ENCODE measurements at regions not wholly inside any gene's neighbourhood (a gene's known extent, or its start where the extent isn't known, plus 50 kb on each side); places are given as distances from the start of the nearest gene placed in this dataset.

- TF ChIP-seq, protein P1, sequence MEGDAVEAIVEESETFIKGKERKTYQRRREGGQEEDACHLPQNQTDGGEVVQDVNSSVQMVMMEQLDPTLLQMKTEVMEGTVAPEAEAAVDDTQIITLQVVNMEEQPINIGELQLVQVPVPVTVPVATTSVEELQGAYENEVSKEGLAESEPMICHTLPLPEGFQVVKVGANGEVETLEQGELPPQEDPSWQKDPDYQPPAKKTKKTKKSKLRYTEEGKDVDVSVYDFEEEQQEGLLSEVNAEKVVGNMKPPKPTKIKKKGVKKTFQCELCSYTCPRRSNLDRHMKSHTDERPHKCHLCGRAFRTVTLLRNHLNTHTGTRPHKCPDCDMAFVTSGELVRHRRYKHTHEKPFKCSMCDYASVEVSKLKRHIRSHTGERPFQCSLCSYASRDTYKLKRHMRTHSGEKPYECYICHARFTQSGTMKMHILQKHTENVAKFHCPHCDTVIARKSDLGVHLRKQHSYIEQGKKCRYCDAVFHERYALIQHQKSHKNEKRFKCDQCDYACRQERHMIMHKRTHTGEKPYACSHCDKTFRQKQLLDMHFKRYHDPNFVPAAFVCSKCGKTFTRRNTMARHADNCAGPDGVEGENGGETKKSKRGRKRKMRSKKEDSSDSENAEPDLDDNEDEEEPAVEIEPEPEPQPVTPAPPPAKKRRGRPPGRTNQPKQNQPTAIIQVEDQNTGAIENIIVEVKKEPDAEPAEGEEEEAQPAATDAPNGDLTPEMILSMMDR (IDR thresholded peaks at IDR 0.05; ENCODE audit: control insufficient read depth, extremely low read depth, insufficient read depth): no peak
- no peak for DNase-seq (ENCODE audit: low read depth)
- no peak overlapping the region for H3K4me3 ChIP-seq (ENCODE audit: low read depth, low read length)
Measured at GRCh38 chr2:128783896-128784295, 465.2 kb upstream of the HS6ST1 start.

DNA sequence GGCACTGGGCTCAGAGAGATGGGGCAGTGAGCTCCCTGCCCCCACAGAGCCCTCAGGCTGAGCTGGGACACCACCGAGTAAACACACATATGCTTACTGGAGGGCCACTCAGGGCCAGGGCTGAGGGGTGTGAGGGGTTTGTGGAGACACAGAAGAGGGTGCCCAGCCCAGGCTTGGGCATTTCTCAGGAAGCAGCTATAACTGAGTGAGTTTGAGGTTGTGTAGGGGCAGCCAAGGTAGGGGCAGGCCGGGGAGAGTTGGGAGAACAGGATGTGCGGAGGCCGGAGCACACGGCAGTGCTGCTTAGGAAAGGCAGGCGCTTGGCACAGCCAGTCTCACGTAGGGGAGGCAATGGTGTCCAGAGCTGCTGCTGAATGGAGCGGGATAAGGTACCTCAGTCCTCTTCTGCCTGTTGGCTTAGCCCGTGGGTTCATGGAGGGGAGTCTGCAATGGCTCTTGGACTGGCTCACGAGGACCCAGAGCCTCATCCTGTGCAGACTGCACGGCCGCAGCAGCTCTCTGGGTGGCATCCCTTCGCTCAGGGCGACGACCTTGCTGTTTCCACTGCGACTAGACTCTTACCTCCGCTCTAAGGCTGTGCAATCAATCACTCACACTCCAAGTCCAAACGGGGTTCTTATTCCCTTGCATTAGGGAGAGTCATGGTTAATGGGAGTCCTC, 466.1 kb upstream of the HS6ST1 start:
- no peak overlapping the region for H3K4me3 ChIP-seq (ENCODE audit: low read depth, low read length)
- no peak for DNase-seq (ENCODE audit: low read depth)
- TF ChIP-seq, protein P1 (IDR thresholded peaks at IDR 0.05; ENCODE audit: control insufficient read depth, extremely low read depth, insufficient read depth): no peak

DNA sequence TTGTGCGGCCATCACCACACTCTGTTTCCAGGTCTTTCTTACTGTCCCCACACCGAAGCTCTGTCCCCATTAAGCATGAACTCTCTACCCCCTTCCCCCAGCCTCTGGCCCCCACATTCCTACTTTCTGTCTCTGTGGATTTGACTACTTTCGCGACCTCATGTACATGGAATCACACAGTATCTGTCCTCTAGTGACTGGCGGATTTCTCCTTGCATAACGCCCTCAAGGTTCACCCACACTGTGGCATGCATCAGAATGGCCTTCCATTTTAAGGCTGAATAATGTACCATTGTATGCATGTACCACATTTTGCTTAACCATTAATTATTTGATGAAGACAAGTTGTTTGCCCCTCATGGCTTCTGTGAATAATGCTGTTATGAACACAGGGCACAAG, 467.6 kb upstream of the HS6ST1 start:
- no peak overlapping the region for H3K4me3 ChIP-seq (ENCODE audit: low read depth, low read length)
- TF ChIP-seq, protein P1 (IDR thresholded peaks at IDR 0.05; ENCODE audit: control insufficient read depth, extremely low read depth, insufficient read depth): no peak
- DNase-seq (ENCODE audit: low read depth): no peak

DNA sequence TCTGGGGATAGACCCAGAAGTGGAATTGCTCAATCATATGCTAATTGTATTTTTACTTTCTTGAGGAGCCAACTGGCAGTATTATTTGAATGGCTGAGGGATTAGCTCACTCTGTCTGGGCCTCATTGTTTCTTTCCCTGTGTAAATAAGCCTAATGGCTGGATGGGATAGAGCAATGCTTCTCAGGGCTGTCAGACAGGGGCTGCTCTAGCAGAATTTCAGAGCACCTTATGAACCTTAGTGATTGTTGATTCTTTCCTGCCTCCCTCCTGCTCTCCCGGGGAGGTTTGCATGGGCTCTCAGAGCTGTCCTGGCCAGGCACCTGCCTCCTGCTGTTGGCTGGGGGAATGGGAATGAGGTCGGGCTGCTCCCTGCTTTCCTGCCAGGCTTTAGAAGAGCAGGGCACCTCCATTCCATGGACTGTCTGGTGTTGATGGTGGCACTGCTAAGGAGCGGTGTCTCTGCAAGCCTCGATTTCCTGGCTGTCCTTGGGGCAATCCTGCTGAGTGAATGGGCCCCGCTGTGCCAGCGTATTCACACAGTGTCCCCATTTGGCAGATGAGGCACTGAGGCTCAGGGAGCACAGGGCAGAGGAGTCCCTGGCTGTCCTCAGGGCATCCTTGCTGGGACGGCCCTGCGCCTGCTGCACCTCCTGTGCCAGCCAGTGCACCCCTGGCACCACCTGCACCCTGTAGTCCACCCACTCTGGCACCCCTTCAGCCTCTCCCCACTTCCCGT, 468.2 kb upstream of the HS6ST1 start:
- no peak overlapping the region for H3K4me3 ChIP-seq (ENCODE audit: low read depth, low read length)
- TF ChIP-seq, protein P1 (IDR thresholded peaks at IDR 0.05; ENCODE audit: control insufficient read depth, extremely low read depth, insufficient read depth): no peak
- no peak for DNase-seq (ENCODE audit: low read depth)

GRCh38 chr2:128787616-128788015, 468.9 kb upstream of the HS6ST1 start:
- no peak overlapping the region for H3K4me3 ChIP-seq (ENCODE audit: low read depth, low read length)
- DNase-seq (ENCODE audit: low read depth): no peak
- TF ChIP-seq, protein P1 (IDR thresholded peaks at IDR 0.05; ENCODE audit: control insufficient read depth, extremely low read depth, insufficient read depth): no peak

- H3K4me3 ChIP-seq (ENCODE audit: low read depth, low read length): no peak overlapping the region
- DNase-seq (ENCODE audit: low read depth): no peak
- TF ChIP-seq, protein P1 (IDR thresholded peaks at IDR 0.05; ENCODE audit: control insufficient read depth, extremely low read depth, insufficient read depth): no peak
Measured at GRCh38 chr2:128788636-128789220, 470.1 kb upstream of the HS6ST1 start.

All from LNCaP clone FGC (cell line).